Mucosa of stomach (tissue), 1 donor: ENCODE measurements at regions not wholly inside any gene's neighbourhood (a gene's known extent, or its start where the extent isn't known, plus 50 kb on each side); places are given as distances from the start of the nearest gene placed in this dataset.

ENCODE experiments used
- H3K27me3 ChIP-seq: one replicate; pipeline ENCODE4 v1.7.0; 2013; ENCODE audit warnings: mild to moderate bottlenecking, low read length; ENCODE audit not compliant: control insufficient read depth, insufficient read depth
- H3K36me3 ChIP-seq: one replicate; pipeline ENCODE4 v1.7.0; 2013; ENCODE audit warnings: low read length; ENCODE audit not compliant: control insufficient read depth, insufficient read depth
- H3K4me1 ChIP-seq: one replicate; pipeline ENCODE4 v1.7.0; 2013; ENCODE audit warnings: mild to moderate bottlenecking, low read length; ENCODE audit not compliant: control insufficient read depth, insufficient read depth
- H3K4me3 ChIP-seq: one replicate; pipeline ENCODE4 v1.7.0; 2013; ENCODE audit warnings: low read length
- H3K9ac ChIP-seq: one replicate; pipeline ENCODE4 v1.7.0; 2013; ENCODE audit warnings: mild to moderate bottlenecking, low read length, moderate library complexity
- H3K9me3 ChIP-seq: one replicate; pipeline ENCODE4 v1.7.0; 2013; ENCODE audit warnings: mild to moderate bottlenecking, low read length, moderate library complexity; ENCODE audit not compliant: control insufficient read depth
- donor health status: Pancreatic carcinoma.

- no peaks in the 10 kb centered on the region for H3K27me3 ChIP-seq
- H3K4me1 ChIP-seq, result no peaks in the 10 kb centered on the region
- H3K36me3 ChIP-seq, result no peaks in the 10 kb centered on the region
- H3K9ac ChIP-seq, result no peak overlapping the region
- no peak overlapping the region for H3K4me3 ChIP-seq
- no peaks in the 10 kb centered on the region for H3K9me3 ChIP-seq
These were observed 332.7 kb downstream of the MID1IP1 start for GRCh38 chrX:39133971-39134370.

GRCh38 chrX:39137363-39137954 lies 336.2 kb downstream of the MID1IP1 start:
- no peak overlapping the region for H3K4me3 ChIP-seq
- no peaks in the 10 kb centered on the region for H3K36me3 ChIP-seq
- no peak overlapping the region for H3K9ac ChIP-seq
- no peaks in the 10 kb centered on the region for H3K9me3 ChIP-seq
- H3K27me3 ChIP-seq, result no peaks in the 10 kb centered on the region
- H3K4me1 ChIP-seq, result no peaks in the 10 kb centered on the region

- Histone ChIP-seq H3K4me3 (no peak overlapping the region), H3K9ac (no peak overlapping the region), H3K27me3 (no peaks in the 10 kb centered on the region), H3K9me3 (no peaks in the 10 kb centered on the region), H3K36me3 (no peaks in the 10 kb centered on the region), H3K4me1 (no peaks in the 10 kb centered on the region)
These were observed 339.3 kb downstream of the MID1IP1 start for GRCh38 chrX:39140581-39140980.

- Histone ChIP-seq H3K4me1 (peaks cover 6% of the 10 kb centered on the region), H3K4me3 (no peak overlapping the region), H3K9ac (no peak overlapping the region), H3K36me3 (no peaks in the 10 kb centered on the region), H3K9me3 (no peaks in the 10 kb centered on the region), H3K27me3 (no peaks in the 10 kb centered on the region)
These were observed 343.1 kb downstream of the MID1IP1 start for GRCh38 chrX:39144323-39144722.

GRCh38 chrX:39144956-39145355 lies 343.7 kb downstream of the MID1IP1 start:
- Histone ChIP-seq H3K4me1 (peaks cover 12% of the 10 kb centered on the region), H3K4me3 (no peak overlapping the region), H3K27me3 (no peaks in the 10 kb centered on the region)

GRCh38 chrX:39145859-39146258 lies 344.6 kb downstream of the MID1IP1 start:
- no peaks in the 10 kb centered on the region for H3K36me3 ChIP-seq
- no peak overlapping the region for H3K9ac ChIP-seq

More at GRCh38 chrX:39144956-39145355, 343.7 kb downstream of the MID1IP1 start:
- no peaks in the 10 kb centered on the region for H3K36me3 ChIP-seq
- H3K9me3 ChIP-seq, result no peaks in the 10 kb centered on the region
- H3K9ac ChIP-seq, result no peak overlapping the region

GRCh38 chrX:39149761-39150160 lies 348.5 kb downstream of the MID1IP1 start:
- no peak overlapping the region for H3K9ac ChIP-seq
- no peak overlapping the region for H3K4me3 ChIP-seq
- no peaks in the 10 kb centered on the region for H3K36me3 ChIP-seq
- no peaks in the 10 kb centered on the region for H3K27me3 ChIP-seq
- H3K4me1 ChIP-seq, result peaks cover 13% of the 10 kb centered on the region
- no peaks in the 10 kb centered on the region for H3K9me3 ChIP-seq

More at GRCh38 chrX:39145859-39146258, 344.6 kb downstream of the MID1IP1 start:
- H3K4me1 ChIP-seq, result peaks cover 13% of the 10 kb centered on the region
- H3K9me3 ChIP-seq, result no peaks in the 10 kb centered on the region
- no peaks in the 10 kb centered on the region for H3K27me3 ChIP-seq
- H3K4me3 ChIP-seq, result no peak overlapping the region

- Histone ChIP-seq H3K4me1 (peaks cover 13% of the 10 kb centered on the region), H3K27me3 (no peaks in the 10 kb centered on the region), H3K36me3 (no peaks in the 10 kb centered on the region), H3K9ac (no peak overlapping the region), H3K4me3 (no peak overlapping the region), H3K9me3 (no peaks in the 10 kb centered on the region)
These were observed 349.0 kb downstream of the MID1IP1 start for GRCh38 chrX:39150220-39150619.

- Histone ChIP-seq H3K9ac (no peak overlapping the region), H3K9me3 (no peaks in the 10 kb centered on the region), H3K27me3 (no peaks in the 10 kb centered on the region), H3K36me3 (no peaks in the 10 kb centered on the region), H3K4me3 (no peak overlapping the region), H3K4me1 (peaks cover 13% of the 10 kb centered on the region)
These were observed 349.4 kb downstream of the MID1IP1 start for GRCh38 chrX:39150621-39151020.

- H3K27me3 ChIP-seq, result no peaks in the 10 kb centered on the region
- H3K9me3 ChIP-seq, result no peaks in the 10 kb centered on the region
- no peaks in the 10 kb centered on the region for H3K36me3 ChIP-seq
- no peak overlapping the region for H3K9ac ChIP-seq
- peaks cover 13% of the 10 kb centered on the region for H3K4me1 ChIP-seq
- no peak overlapping the region for H3K4me3 ChIP-seq
These were observed 350.9 kb downstream of the MID1IP1 start for GRCh38 chrX:39152106-39152649.

- Histone ChIP-seq H3K9me3 (no peaks in the 10 kb centered on the region), H3K9ac (no peak overlapping the region), H3K36me3 (no peaks in the 10 kb centered on the region), H3K27me3 (no peaks in the 10 kb centered on the region), H3K4me3 (no peak overlapping the region), H3K4me1 (no peaks in the 10 kb centered on the region)
These were observed 354.8 kb downstream of the MID1IP1 start for GRCh38 chrX:39156051-39156450.

- no peaks in the 10 kb centered on the region for H3K36me3 ChIP-seq
- peaks cover 3% of the 10 kb centered on the region for H3K4me1 ChIP-seq
- no peak overlapping the region for H3K4me3 ChIP-seq
- no peaks in the 10 kb centered on the region for H3K9me3 ChIP-seq
- H3K27me3 ChIP-seq, result no peaks in the 10 kb centered on the region
- no peak overlapping the region for H3K9ac ChIP-seq
These were observed 355.7 kb downstream of the MID1IP1 start for GRCh38 chrX:39157006-39157405.

GRCh38 chrX:39157796-39158195 lies 356.5 kb downstream of the MID1IP1 start:
- Histone ChIP-seq H3K27me3 (no peaks in the 10 kb centered on the region), H3K36me3 (no peaks in the 10 kb centered on the region), H3K9ac (no peak overlapping the region), H3K4me1 (peaks cover 5% of the 10 kb centered on the region), H3K4me3 (no peak overlapping the region), H3K9me3 (no peaks in the 10 kb centered on the region)
